HG03575 (cell line): ENCODE measurements at regions not wholly inside any gene's neighbourhood (a gene's known extent, or its start where the extent isn't known, plus 50 kb on each side); places are given as distances from the start of the nearest gene placed in this dataset.

ENCODE experiments used
- ATAC-seq: cut with Tn5 transposase; IDR thresholded peaks from one replicate; pipeline ENCODE4 v1.9.1; 2021; ENCODE audit not compliant: unreplicated experiment, insufficient number of reproducible peaks, low FRiP score; ENCODE audit errors: extremely low read depth

DNA sequence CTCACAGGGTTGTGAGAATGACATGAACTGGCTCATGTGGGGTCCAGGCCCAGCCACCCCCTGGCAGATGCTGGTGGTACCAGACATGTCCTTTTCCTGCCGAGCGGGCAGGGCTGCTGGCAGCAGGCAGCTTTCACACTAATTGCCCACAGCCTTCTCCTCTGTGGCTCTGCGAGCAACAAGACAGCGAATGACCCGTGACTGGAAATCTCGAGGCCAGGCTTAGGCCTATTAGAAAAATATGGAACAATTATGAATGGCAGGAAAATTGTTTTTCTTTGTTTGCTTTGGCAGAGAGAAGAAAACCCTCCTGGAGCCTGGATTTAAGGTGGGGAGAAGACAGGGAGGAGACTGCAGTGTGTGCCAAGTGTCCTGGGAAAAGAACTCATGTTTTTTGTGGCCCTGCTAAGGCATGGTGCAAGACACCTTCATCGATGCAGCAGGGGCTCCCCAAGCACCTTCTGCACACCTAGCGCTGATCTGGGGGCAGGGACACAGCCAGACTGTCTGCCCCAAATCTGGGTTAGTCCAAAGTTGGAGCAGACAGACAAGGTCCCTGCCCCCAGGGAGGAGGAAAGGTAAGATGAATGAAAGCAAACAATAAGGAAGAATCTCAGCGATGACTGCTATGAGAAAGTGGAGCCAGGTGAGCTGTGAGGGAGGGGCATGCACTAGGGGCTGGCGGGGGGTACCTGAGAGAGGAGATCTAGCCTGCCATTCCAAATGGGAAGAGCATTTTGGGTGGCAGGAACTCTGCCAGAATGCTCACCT lies 193.8 kb upstream of the TLE3 start:
- no peak for ATAC-seq

DNA sequence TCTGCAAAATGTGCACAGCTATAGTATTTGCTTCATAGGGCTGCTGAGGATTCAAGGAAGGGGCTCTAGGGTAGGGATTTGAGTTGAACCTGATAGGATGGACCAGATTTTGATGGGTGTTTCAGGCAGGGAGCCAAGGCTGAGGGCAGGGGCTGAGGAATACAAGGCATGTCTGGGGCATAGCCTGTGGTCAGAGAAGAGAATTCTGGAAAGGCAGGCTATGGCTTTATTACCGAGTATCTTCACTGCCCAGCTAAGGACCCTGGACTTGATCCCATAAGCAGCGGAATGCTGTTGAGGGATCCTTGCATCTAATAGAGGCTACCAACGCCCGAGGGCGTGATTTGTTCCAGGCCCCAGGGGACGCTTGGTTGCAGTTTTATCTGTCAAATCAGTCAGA lies 193.0 kb upstream of the TLE3 start:
- ATAC-seq, result no peak

DNA sequence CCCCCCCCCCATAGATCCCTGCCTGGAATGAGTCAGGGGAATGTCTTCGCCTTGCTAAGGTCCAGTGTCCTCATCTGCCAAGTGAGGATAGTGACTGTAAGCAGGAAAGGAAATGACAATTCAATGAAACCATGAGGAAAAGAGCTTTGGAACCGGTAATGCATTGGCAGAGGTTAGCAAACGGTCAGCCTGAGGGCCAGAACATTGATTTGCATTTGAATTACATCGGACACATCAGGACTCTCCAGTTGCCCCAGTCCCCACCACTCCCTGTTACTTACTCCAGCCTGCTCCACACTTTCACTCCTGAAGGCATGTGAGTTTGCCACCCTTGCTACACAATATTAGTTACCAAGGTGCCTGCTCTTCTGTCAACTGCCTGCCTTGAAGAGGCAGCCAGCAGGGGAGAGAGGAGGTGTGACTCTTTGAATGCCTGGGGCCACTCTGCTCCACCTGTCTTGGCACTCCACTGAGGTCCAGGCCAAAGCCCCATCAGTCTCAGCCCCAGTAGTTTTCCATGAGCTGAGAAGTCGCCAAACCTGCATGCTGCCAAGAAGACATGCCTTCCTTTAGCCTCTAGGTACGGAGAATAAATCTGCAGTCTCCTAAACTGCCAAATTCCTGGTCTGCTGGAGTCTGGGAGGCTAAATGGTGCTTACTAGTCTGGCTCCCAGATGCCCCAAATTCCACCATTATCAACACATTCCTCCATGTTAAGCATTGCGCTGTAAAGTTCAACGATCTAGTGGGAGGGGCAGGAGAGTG lies 191.7 kb upstream of the TLE3 start:
- ATAC-seq, result no peak

DNA sequence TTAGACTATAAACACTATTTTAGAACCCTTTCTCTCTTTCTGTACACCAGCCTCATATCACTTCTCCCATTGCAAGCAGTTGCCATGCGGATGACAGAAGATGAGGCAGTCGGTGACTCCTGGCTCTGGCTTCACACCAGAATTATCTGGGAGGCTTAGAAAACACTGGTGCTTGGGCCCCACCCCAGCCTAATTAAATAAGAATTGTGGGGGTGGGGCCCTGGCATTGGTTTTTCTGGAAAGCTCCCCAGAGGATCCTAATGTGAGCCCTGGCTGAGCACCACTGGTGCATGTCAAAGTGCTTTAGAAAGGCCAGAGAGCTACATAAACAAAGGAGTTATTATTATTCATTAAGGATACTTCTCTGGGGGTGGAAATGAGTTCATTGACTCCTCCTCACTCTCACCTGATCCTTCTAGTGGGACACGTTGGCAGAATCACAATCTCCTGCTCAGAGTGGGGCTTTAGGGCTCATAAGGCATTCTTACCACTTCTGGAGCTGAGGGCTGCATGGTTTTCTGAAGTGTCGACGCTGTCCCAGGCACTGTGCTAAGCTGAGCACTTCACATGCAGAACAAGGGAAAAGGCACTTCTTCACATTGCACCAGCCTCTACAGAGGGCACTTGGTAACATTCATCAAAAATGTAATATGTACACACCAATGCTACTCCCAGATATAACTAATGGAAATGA lies 188.5 kb upstream of the TLE3 start:
- no peak for ATAC-seq

GRCh38 chr15:70284438-70285214 lies 186.9 kb upstream of the TLE3 start:
- no peak for ATAC-seq

- ATAC-seq, result no peak
Measured at GRCh38 chr15:70283511-70283910, 185.8 kb upstream of the TLE3 start.

- no peak for ATAC-seq
Measured at GRCh38 chr15:70281811-70282307, 184.1 kb upstream of the TLE3 start.

DNA sequence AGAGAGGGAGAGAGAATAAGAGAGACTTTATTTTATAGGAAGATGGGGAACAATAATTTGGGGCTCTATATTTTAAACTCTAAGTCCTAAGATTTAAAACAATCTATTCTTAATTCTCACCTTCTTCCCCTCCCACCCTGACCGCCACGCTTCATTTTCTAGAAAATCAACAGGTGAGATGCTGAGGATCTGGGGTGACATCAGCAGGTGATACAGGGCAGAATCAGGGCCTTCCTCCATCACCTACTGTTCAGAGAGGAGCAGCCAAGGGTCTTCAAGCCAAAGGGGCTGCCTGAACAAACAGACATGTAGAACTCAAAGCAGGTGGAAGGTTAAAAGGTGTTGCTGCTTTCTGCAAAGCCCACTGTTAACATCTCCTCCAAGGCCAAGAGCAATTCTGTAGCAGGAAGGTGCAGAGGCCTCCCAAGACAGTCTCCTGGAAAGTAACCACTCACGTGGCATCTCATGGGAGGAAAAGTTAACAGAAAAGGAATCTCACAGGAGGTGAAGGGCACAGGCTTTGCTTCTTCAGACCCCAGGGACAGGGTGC lies 183.6 kb upstream of the TLE3 start:
- ATAC-seq, result no peak

GRCh38 chr15:70280781-70281180 lies 183.1 kb upstream of the TLE3 start:
- ATAC-seq, result no peak

DNA sequence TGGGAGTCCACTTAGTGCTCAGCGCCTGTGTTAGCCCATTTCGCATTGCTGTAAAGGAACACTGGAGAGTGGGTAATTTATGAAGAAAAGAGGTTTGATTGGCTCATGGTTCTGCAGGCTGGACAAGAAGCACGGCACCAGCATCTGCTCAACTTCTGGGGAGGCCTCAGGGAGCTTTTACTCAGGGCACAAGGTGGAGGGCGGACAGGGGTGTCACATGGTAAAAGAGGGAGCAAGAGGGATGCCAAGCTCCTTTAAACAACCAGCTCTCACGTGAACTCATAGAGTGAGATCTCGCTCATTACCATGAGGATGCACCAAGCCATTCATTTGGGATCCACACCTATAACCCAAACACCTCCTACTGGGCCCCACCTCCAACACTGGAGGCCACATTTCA lies 181.4 kb upstream of the TLE3 start:
- ATAC-seq, result no peak

DNA sequence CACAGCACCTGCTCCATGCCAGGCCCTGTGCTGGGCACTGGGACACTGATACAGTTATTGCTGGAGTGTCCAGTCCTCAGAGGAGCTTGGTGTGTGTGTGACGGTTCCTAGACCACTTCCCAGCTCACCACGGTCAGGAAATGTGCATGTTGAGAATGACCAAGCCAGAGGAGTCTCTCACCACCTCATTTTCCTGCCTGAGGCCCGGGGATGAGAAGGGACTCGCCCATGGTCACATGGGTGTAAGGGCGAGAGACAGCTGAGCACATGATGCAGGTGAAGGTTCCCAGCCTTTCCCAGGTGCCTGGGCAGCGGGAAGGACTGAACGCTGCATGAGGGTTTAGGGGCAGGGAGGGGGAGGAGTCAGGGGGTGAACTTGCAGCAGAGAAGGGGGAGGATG lies 180.9 kb upstream of the TLE3 start:
- no peak for ATAC-seq

DNA sequence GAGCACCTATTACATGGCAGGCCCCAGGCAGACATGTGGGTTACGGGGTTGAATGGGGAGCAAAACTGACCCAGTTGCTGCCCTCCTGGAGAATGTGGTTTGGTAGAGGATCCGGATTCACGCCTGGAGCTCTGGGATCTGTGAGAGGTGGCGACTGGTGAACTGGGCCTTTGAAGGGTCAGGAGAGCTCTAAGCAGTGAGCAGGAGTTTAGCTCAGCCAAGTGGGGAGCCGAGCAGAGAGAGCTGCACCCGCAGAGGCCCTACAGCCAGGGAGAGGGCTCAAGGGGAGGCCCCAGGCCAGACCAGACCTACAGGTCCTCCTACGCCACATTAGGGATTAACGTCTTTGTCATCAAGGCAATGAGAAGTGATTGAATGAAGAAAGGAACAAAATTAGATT lies 179.8 kb upstream of the TLE3 start:
- no peak for ATAC-seq

DNA sequence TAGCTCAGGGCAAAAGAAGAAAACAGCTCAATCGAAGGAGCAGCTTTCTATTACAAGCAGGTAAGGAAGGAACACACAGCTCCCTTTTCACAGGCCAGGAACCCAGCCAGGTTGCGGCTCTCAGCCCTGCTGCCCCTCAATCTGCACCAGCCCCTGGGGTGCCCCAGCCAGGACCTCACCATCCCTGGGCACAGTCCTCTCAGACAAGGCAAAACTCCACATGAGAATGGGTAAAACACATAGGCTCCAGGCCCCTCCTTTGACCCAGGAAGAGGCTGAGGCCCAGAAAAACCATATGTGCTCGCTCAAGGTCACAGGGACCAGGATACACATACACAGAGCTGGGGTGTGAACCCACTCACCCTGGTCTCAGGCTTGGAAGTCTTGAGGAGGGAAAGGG lies 178.7 kb upstream of the TLE3 start:
- ATAC-seq, result no peak

GRCh38 chr15:70275461-70276138 lies 177.9 kb upstream of the TLE3 start:
- no peak for ATAC-seq

DNA sequence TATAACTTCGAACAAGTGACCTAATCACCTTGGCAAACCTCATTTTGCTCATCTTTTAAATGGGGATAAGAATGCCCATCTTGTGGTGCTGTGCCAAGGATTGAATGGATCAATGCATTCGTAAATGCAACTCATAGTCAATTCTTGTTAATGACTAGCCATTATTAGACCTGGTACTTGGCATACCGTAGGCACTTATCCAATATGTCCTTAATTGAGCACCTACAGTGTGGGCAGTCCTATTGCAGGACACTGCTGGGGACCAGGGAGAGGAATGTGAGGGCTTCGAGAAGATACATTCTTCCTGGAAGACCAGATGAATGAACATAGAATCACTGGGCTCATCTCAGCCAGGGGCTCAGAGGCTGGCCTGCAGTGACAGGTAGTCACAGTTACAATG lies 177.2 kb upstream of the TLE3 start:
- no peak for ATAC-seq

GRCh38 chr15:70274255-70274880 lies 176.7 kb upstream of the TLE3 start:
- ATAC-seq, result no peak

DNA sequence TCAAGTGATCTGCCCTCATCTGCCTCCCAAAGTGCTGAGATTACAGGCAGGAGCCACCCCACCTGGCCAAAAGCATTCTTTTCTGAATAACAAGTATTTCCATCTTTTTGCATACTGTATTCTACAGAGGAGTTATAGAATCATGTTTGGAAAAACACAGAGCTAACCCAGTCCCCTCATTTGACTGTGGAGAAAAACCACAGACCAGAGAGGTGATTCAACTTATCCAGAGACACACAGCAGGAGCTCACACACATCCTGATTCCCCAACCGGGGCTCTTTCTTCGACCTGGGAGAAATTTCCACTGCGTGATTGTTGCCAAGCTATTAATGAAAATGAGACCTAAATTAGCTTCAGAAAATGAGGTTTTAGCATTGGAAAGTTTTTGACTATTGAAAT lies 176.1 kb upstream of the TLE3 start:
- no peak for ATAC-seq
